ENCODE measurements at regions not wholly inside any gene's neighbourhood (a gene's known extent, or its start where the extent isn't known, plus 50 kb on each side); places are given as distances from the start of the nearest gene placed in this dataset.

DNA sequence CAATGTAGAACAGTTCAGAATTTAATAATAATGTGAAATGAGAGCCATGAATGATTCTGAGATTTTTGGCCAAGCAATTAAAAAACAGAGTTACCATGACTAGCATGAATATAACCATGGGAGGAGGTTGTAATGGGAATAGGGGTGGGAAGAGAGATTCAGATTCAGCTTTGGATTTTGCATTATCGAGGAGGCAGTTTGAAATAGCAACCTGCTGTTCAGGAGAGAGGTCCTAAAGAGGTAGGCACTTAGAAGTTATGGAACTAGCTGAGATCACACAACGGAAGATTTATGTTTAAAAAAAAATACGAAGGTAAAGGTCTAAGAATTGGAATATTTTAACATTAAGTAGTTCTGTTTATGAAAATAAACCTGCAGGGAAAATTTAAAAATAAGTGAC, 124.4 kb upstream of the TECRL start:
- Histone ChIP-seq H3K18ac (ENCODE audit: low read length) (no peak overlapping the region), H3K4ac (ENCODE audit: low read depth, low read length) (no peak overlapping the region), H3K79me1 (ENCODE audit: low read length) (no peaks in the 10 kb centered on the region), H4K8ac (ENCODE audit: low read depth, low read length) (no peak overlapping the region), H3K36me3 (ENCODE audit: control insufficient read depth, insufficient read depth, low read length) (no peaks in the 10 kb centered on the region), H2BK15ac (replicated peaks; ENCODE audit: low read depth) (no peak overlapping the region), H3K9ac (ENCODE audit: low read length) (no peak overlapping the region), H2BK120ac (ENCODE audit: low read depth, low read length) (no peak overlapping the region), H3K56ac (ENCODE audit: low read length) (no peak overlapping the region), H3K4me1 (ENCODE audit: control insufficient read depth, low read depth, low read length) (no peaks in the 10 kb centered on the region), H2BK5ac (ENCODE audit: low read length) (no peak overlapping the region), H3K27ac (ENCODE audit: low read depth, low read length) (no peak overlapping the region), H3K27me3 (ENCODE audit: insufficient read depth, low read length, poor library complexity) (no peaks in the 10 kb centered on the region), H3K4me2 (ENCODE audit: low read length) (no peak overlapping the region), H4K5ac (ENCODE audit: low read length) (no peak overlapping the region), H3K4me3 (ENCODE audit: low read length) (no peak overlapping the region), H2AK5ac (ENCODE audit: low read length) (no peak overlapping the region), H3K79me2 (ENCODE audit: control insufficient read depth, insufficient read depth, low read length) (no peaks in the 10 kb centered on the region), H3K23ac (ENCODE audit: low read length) (no peak overlapping the region)
- no peak for DNase-seq
- WGBS (ENCODE audit: extremely low coverage, insufficient coverage, low lambda C conversion rate), result 100% methylated on average over 2 of the region's 3 CpGs

DNA sequence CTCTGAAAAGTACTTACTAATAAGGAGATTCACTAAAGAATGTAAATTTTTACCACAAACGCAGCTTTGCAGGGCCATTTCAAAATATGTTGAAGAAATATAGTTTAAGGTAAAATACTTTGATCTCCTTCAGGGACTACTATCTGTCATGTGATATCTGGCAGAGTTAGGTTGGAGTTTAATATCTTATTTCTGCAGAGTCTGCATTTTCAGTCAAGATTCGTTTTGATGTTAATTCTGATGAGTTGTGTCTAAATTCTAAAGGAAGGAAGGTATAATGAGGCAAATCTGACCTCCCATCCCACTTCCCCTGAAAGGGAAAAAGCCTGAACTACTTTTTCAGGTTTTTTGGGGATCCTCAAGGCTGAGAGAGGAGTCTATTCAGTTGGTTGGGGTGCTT, 123.9 kb upstream of the TECRL start:
- Histone ChIP-seq H3K23ac (ENCODE audit: low read length) (no peak overlapping the region), H4K5ac (ENCODE audit: low read length) (no peak overlapping the region), H2BK5ac (ENCODE audit: low read length) (no peak overlapping the region), H3K36me3 (ENCODE audit: control insufficient read depth, insufficient read depth, low read length) (no peaks in the 10 kb centered on the region), H3K4me1 (ENCODE audit: control insufficient read depth, low read depth, low read length) (no peaks in the 10 kb centered on the region), H4K8ac (ENCODE audit: low read depth, low read length) (no peak overlapping the region), H3K27me3 (ENCODE audit: insufficient read depth, low read length, poor library complexity) (no peaks in the 10 kb centered on the region), H2BK15ac (replicated peaks; ENCODE audit: low read depth) (no peak overlapping the region), H3K4me3 (ENCODE audit: low read length) (no peak overlapping the region), H3K79me2 (ENCODE audit: control insufficient read depth, insufficient read depth, low read length) (no peaks in the 10 kb centered on the region), H3K4me2 (ENCODE audit: low read length) (no peak overlapping the region), H3K79me1 (ENCODE audit: low read length) (no peaks in the 10 kb centered on the region), H3K27ac (ENCODE audit: low read depth, low read length) (no peak overlapping the region), H3K4ac (ENCODE audit: low read depth, low read length) (no peak overlapping the region), H3K9ac (ENCODE audit: low read length) (no peak overlapping the region), H3K18ac (ENCODE audit: low read length) (no peak overlapping the region), H2AK5ac (ENCODE audit: low read length) (no peak overlapping the region), H2BK120ac (ENCODE audit: low read depth, low read length) (no peak overlapping the region), H3K56ac (ENCODE audit: low read length) (no peak overlapping the region)
- DNase-seq, result no peak
- WGBS (ENCODE audit: extremely low coverage, insufficient coverage, low lambda C conversion rate), result no CpG with 5 or more reads among the region's 2 CpGs

DNA sequence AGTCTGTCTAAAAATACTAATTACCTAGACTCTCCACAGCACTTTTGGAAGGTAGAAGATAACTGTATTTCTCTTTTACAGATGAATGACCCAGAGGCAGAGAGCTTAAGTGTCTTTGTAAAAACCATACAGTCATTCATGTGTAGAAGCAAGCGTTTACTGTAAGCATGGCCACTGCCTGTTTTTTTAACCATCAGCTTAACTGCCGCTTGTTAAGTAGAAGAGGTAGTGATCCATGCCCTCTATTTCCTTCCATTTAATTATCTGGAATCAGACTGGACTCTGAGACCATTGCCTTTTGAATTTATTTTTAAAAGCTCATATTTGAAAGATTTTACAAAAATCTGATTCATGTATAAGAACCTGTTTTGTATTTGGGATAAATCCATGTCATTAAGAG, 111.2 kb upstream of the TECRL start:
- Histone ChIP-seq H3K27ac (ENCODE audit: low read depth, low read length) (no peak overlapping the region), H3K23ac (ENCODE audit: low read length) (no peak overlapping the region), H4K5ac (ENCODE audit: low read length) (no peak overlapping the region), H3K18ac (ENCODE audit: low read length) (no peak overlapping the region), H3K79me2 (ENCODE audit: control insufficient read depth, insufficient read depth, low read length) (no peaks in the 10 kb centered on the region), H3K56ac (ENCODE audit: low read length) (no peak overlapping the region), H2BK15ac (replicated peaks; ENCODE audit: low read depth) (no peak overlapping the region), H2BK120ac (ENCODE audit: low read depth, low read length) (no peak overlapping the region), H3K27me3 (ENCODE audit: insufficient read depth, low read length, poor library complexity) (no peaks in the 10 kb centered on the region), H3K4me3 (ENCODE audit: low read length) (no peak overlapping the region), H2AK5ac (ENCODE audit: low read length) (no peak overlapping the region), H4K8ac (ENCODE audit: low read depth, low read length) (no peak overlapping the region), H3K4me2 (ENCODE audit: low read length) (no peak overlapping the region), H3K9ac (ENCODE audit: low read length) (no peak overlapping the region), H3K79me1 (ENCODE audit: low read length) (no peaks in the 10 kb centered on the region), H3K4ac (ENCODE audit: low read depth, low read length) (no peak overlapping the region), H2BK5ac (ENCODE audit: low read length) (no peak overlapping the region), H3K36me3 (ENCODE audit: control insufficient read depth, insufficient read depth, low read length) (no peaks in the 10 kb centered on the region), H3K4me1 (ENCODE audit: control insufficient read depth, low read depth, low read length) (no peaks in the 10 kb centered on the region)
- no peak for DNase-seq
- WGBS (ENCODE audit: extremely low coverage, insufficient coverage, low lambda C conversion rate), result no CpG with 5 or more reads among the region's 2 CpGs

DNA sequence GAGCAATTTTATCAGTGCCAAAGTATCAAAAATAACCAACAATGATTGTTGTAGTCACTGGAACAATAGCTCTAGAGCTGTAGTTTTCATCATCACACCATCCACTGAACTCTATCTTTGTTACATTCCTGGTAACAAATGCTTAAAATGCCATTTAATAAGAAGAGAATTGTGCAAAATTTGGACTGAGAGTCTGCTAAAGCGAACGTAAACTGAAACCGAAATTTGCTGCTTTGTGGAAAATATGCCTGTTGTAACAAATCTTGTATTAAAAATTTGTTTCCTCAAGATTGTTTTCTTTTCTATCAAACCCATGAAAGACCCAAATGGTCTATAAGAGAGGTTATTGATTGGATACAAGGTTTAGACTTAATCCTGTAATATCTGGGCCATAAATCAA, 109.3 kb upstream of the TECRL start:
- H3K9ac ChIP-seq (ENCODE audit: low read length), result no peak overlapping the region
- no peak overlapping the region for H2BK120ac ChIP-seq (ENCODE audit: low read depth, low read length)
- no peak overlapping the region for H3K4ac ChIP-seq (ENCODE audit: low read depth, low read length)
- H3K23ac ChIP-seq (ENCODE audit: low read length), result no peak overlapping the region
- no peak overlapping the region for H3K27ac ChIP-seq (ENCODE audit: low read depth, low read length)
- H2BK15ac ChIP-seq (replicated peaks; ENCODE audit: low read depth), result no peak overlapping the region
- no peak overlapping the region for H4K5ac ChIP-seq (ENCODE audit: low read length)
- no peak overlapping the region for H3K4me3 ChIP-seq (ENCODE audit: low read length)
- no peak overlapping the region for H3K4me2 ChIP-seq (ENCODE audit: low read length)
- no CpG with 5 or more reads among the region's 3 CpGs for WGBS (ENCODE audit: extremely low coverage, insufficient coverage, low lambda C conversion rate)
- H3K4me1 ChIP-seq (ENCODE audit: control insufficient read depth, low read depth, low read length), result no peaks in the 10 kb centered on the region
- DNase-seq, result no peak
- no peak overlapping the region for H2BK5ac ChIP-seq (ENCODE audit: low read length)
- no peak overlapping the region for H3K18ac ChIP-seq (ENCODE audit: low read length)
- H3K56ac ChIP-seq (ENCODE audit: low read length), result no peak overlapping the region
- H3K79me1 ChIP-seq (ENCODE audit: low read length), result no peaks in the 10 kb centered on the region
- H4K8ac ChIP-seq (ENCODE audit: low read depth, low read length), result no peak overlapping the region
- H3K36me3 ChIP-seq (ENCODE audit: control insufficient read depth, insufficient read depth, low read length), result no peaks in the 10 kb centered on the region
- H2AK5ac ChIP-seq (ENCODE audit: low read length), result no peak overlapping the region
- no peaks in the 10 kb centered on the region for H3K27me3 ChIP-seq (ENCODE audit: insufficient read depth, low read length, poor library complexity)
- no peaks in the 10 kb centered on the region for H3K79me2 ChIP-seq (ENCODE audit: control insufficient read depth, insufficient read depth, low read length)

DNA sequence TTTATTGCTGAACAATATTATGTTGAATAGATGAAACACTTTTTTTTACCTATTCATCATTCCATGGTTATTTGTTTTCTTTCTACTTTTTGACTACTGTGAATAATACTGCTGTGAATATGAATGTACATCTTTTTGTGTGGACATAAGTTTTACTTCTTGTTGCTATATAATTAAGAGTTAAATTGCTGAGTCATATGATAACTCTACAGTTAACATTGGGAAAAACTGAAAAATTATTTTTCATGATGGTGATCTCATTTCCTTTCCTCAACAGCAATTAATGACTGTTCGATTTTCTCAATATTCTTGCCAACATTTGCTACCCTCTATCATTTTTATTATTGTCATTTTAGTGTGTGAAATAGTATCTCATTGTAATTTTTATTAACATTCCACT, 106.9 kb upstream of the TECRL start:
- H3K4me1 ChIP-seq (ENCODE audit: control insufficient read depth, low read depth, low read length), result no peaks in the 10 kb centered on the region
- H3K4me3 ChIP-seq (ENCODE audit: low read length), result no peak overlapping the region
- no peaks in the 10 kb centered on the region for H3K27me3 ChIP-seq (ENCODE audit: insufficient read depth, low read length, poor library complexity)
- H3K79me1 ChIP-seq (ENCODE audit: low read length), result no peaks in the 10 kb centered on the region
- no peak overlapping the region for H3K18ac ChIP-seq (ENCODE audit: low read length)
- no peak overlapping the region for H3K4me2 ChIP-seq (ENCODE audit: low read length)
- no peak overlapping the region for H4K5ac ChIP-seq (ENCODE audit: low read length)
- no peak overlapping the region for H2BK15ac ChIP-seq (replicated peaks; ENCODE audit: low read depth)
- no peak overlapping the region for H3K4ac ChIP-seq (ENCODE audit: low read depth, low read length)
- no peaks in the 10 kb centered on the region for H3K36me3 ChIP-seq (ENCODE audit: control insufficient read depth, insufficient read depth, low read length)
- no peak overlapping the region for H4K8ac ChIP-seq (ENCODE audit: low read depth, low read length)
- H2BK5ac ChIP-seq (ENCODE audit: low read length), result no peak overlapping the region
- WGBS (ENCODE audit: extremely low coverage, insufficient coverage, low lambda C conversion rate), result no CpG with 5 or more reads among the region's 1 CpG
- H3K9ac ChIP-seq (ENCODE audit: low read length), result no peak overlapping the region
- H3K56ac ChIP-seq (ENCODE audit: low read length), result no peak overlapping the region
- no peak overlapping the region for H2BK120ac ChIP-seq (ENCODE audit: low read depth, low read length)
- no peak overlapping the region for H2AK5ac ChIP-seq (ENCODE audit: low read length)
- H3K23ac ChIP-seq (ENCODE audit: low read length), result no peak overlapping the region
- H3K27ac ChIP-seq (ENCODE audit: low read depth, low read length), result no peak overlapping the region
- no peak for DNase-seq
- no peaks in the 10 kb centered on the region for H3K79me2 ChIP-seq (ENCODE audit: control insufficient read depth, insufficient read depth, low read length)

DNA sequence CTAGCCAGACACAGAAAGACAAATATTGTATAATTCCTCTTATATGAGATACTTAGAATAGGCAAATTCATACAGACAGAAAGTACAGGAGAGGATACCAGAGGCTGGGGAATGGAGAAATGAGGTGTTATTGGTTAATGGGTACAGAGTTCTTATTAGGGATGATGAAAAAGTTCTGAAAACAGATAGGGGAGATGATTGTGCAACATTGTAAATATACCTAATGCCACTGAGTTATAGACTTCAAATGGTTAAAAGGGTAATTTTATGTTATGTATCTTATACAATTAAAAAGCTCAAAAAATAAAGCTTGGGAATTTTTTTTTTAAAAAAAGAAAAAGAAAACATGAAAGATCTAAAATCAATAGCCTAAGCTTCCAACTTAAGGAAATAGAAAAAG, 98.8 kb upstream of the TECRL start:
- Histone ChIP-seq H2AK5ac (ENCODE audit: low read length) (no peak overlapping the region), H2BK120ac (ENCODE audit: low read depth, low read length) (no peak overlapping the region), H3K79me2 (ENCODE audit: control insufficient read depth, insufficient read depth, low read length) (no peaks in the 10 kb centered on the region), H4K5ac (ENCODE audit: low read length) (no peak overlapping the region), H3K4me1 (ENCODE audit: control insufficient read depth, low read depth, low read length) (no peaks in the 10 kb centered on the region), H2BK15ac (replicated peaks; ENCODE audit: low read depth) (no peak overlapping the region), H3K4me3 (ENCODE audit: low read length) (no peak overlapping the region), H3K4ac (ENCODE audit: low read depth, low read length) (no peak overlapping the region), H3K36me3 (ENCODE audit: control insufficient read depth, insufficient read depth, low read length) (no peaks in the 10 kb centered on the region), H3K79me1 (ENCODE audit: low read length) (no peaks in the 10 kb centered on the region), H3K23ac (ENCODE audit: low read length) (no peak overlapping the region), H3K56ac (ENCODE audit: low read length) (no peak overlapping the region), H4K8ac (ENCODE audit: low read depth, low read length) (no peak overlapping the region), H3K27me3 (ENCODE audit: insufficient read depth, low read length, poor library complexity) (no peaks in the 10 kb centered on the region), H3K18ac (ENCODE audit: low read length) (no peak overlapping the region), H3K4me2 (ENCODE audit: low read length) (no peak overlapping the region), H3K9ac (ENCODE audit: low read length) (no peak overlapping the region), H2BK5ac (ENCODE audit: low read length) (no peak overlapping the region), H3K27ac (ENCODE audit: low read depth, low read length) (no peak overlapping the region)
- no peak for DNase-seq
